ENCODE measurements at regions not wholly inside any gene's neighbourhood (a gene's known extent, or its start where the extent isn't known, plus 50 kb on each side); places are given as distances from the start of the nearest gene placed in this dataset.

DNA sequence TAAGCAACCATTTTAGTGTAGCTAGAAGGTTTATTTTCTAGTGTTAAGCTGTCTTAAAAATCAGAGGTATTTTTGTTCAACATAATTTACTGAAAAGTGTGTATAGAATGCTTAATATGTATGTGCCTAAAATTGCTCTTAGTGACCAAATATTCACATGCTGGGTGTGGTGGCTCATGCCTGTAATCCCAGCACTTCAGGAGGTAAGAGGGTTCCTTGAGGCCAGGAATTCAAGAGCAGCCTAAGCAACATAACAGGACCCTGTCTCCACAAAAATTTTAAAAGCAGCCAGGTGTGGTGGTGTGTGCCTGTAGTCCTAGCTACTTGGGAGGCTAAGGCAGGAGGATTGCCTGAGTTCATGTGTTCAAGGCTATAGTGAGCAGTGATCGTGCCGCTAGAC lies 120.9 kb upstream of the FRY start:
- TF ChIP-seq, protein P1, sequence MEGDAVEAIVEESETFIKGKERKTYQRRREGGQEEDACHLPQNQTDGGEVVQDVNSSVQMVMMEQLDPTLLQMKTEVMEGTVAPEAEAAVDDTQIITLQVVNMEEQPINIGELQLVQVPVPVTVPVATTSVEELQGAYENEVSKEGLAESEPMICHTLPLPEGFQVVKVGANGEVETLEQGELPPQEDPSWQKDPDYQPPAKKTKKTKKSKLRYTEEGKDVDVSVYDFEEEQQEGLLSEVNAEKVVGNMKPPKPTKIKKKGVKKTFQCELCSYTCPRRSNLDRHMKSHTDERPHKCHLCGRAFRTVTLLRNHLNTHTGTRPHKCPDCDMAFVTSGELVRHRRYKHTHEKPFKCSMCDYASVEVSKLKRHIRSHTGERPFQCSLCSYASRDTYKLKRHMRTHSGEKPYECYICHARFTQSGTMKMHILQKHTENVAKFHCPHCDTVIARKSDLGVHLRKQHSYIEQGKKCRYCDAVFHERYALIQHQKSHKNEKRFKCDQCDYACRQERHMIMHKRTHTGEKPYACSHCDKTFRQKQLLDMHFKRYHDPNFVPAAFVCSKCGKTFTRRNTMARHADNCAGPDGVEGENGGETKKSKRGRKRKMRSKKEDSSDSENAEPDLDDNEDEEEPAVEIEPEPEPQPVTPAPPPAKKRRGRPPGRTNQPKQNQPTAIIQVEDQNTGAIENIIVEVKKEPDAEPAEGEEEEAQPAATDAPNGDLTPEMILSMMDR (IDR thresholded peaks at IDR 0.05; ENCODE audit: low read depth, low read length), result no peak
- TF ChIP-seq, protein P2, sequence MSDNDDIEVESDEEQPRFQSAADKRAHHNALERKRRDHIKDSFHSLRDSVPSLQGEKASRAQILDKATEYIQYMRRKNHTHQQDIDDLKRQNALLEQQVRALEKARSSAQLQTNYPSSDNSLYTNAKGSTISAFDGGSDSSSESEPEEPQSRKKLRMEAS (IDR thresholded peaks at IDR 0.05; ENCODE audit: low read depth, low read length), result no peak
- no peak for TF ChIP-seq POLR2A (IDR thresholded peaks at IDR 0.05; ENCODE audit: extremely low read depth, insufficient read length)
- no peak for TF ChIP-seq MYC (IDR thresholded peaks at IDR 0.05; ENCODE audit: low read depth, low read length)

Data from NB4 (cell line).